Mesothelial cell of epicardium (in vitro differentiated cells): ENCODE measurements at regions not wholly inside any gene's neighbourhood (a gene's known extent, or its start where the extent isn't known, plus 50 kb on each side); places are given as distances from the start of the nearest gene placed in this dataset.

Source experiments
- DNase-seq, 2 experiments: peaks; one replicate each; pipeline ENCODE4 v3.0.0; 2021; ENCODE audit warnings: low spot score in 2 of 2; ENCODE audit not compliant: unreplicated experiment in 2 of 2
- H3K27ac Mint-ChIP-seq: 2 replicates; pipeline ENCODE4 v1.8.0; 2021; ENCODE audit warnings: mixed read lengths
- H3K27me3 Mint-ChIP-seq: 2 replicates; pipeline ENCODE4 v1.8.0; 2021; ENCODE audit warnings: low read depth, mixed read lengths
- H3K36me3 Mint-ChIP-seq: 2 replicates; pipeline ENCODE4 v1.8.0; 2021; ENCODE audit warnings: mixed read lengths
- H3K4me1 Mint-ChIP-seq: 2 replicates; pipeline ENCODE4 v1.8.0; 2021; ENCODE audit warnings: mixed read lengths
- H3K4me3 Mint-ChIP-seq: 2 replicates; pipeline ENCODE4 v1.8.0; 2021; ENCODE audit warnings: mild to moderate bottlenecking, moderate library complexity, mixed read lengths
- H3K9me3 Mint-ChIP-seq: 2 replicates; pipeline ENCODE4 v1.8.0; 2021; ENCODE audit warnings: mixed read lengths
- CTCF ChIP-seq: fragments of 200-600 bp; sonication (generic); IDR thresholded peaks from one replicate; pipeline ENCODE4 v1.5.0; 2021; ENCODE audit warnings: antibody characterized with exemption; ENCODE audit not compliant: unreplicated experiment

- H3K27me3 Mint-ChIP-seq = peaks cover 11% of the 10 kb centered on the region
- no peaks in the 10 kb centered on the region for H3K9me3 Mint-ChIP-seq
- no peak overlapping the region for H3K27ac Mint-ChIP-seq
- H3K4me1 Mint-ChIP-seq = no peaks in the 10 kb centered on the region
- H3K36me3 Mint-ChIP-seq = no peaks in the 10 kb centered on the region
- no peak for DNase-seq
- no peak overlapping the region for H3K4me3 Mint-ChIP-seq
- no peak for TF ChIP-seq CTCF
These were observed 176.4 kb downstream of the TTC32 start for GRCh38 chr2:19725392-19725791.

GRCh38 chr2:19723021-19723420 is 178.8 kb downstream of the TTC32 start:
- DNase-seq = no peak
- H3K4me3 Mint-ChIP-seq = no peak overlapping the region
- no peak overlapping the region for H3K27ac Mint-ChIP-seq
- no peaks in the 10 kb centered on the region for H3K36me3 Mint-ChIP-seq
- H3K4me1 Mint-ChIP-seq = no peaks in the 10 kb centered on the region
- no peak for TF ChIP-seq CTCF
- H3K9me3 Mint-ChIP-seq = no peaks in the 10 kb centered on the region
- peaks cover 7% of the 10 kb centered on the region for H3K27me3 Mint-ChIP-seq

GRCh38 chr2:19722531-19722971 is 179.2 kb downstream of the TTC32 start:
- peaks cover 5% of the 10 kb centered on the region for H3K27me3 Mint-ChIP-seq
- H3K9me3 Mint-ChIP-seq = no peaks in the 10 kb centered on the region
- no peak for TF ChIP-seq CTCF

GRCh38 chr2:19720306-19720705 is 181.5 kb downstream of the TTC32 start:
- Mint-ChIP-seq H3K4me1 (no peaks in the 10 kb centered on the region), H3K9me3 (no peaks in the 10 kb centered on the region), H3K27me3 (peaks cover 6% of the 10 kb centered on the region), H3K27ac (no peak overlapping the region), H3K4me3 (no peak overlapping the region), H3K36me3 (no peaks in the 10 kb centered on the region)
- TF ChIP-seq CTCF = no peak
- no peak for DNase-seq

More at GRCh38 chr2:19722531-19722971, 179.2 kb downstream of the TTC32 start:
- Mint-ChIP-seq H3K4me1 (no peaks in the 10 kb centered on the region), H3K27ac (no peak overlapping the region), H3K36me3 (no peaks in the 10 kb centered on the region), H3K4me3 (no peak overlapping the region)
- DNase-seq = no peak

- DNase-seq = no peak
- TF ChIP-seq CTCF = no peak
- no peak overlapping the region for H3K27ac Mint-ChIP-seq
- no peaks in the 10 kb centered on the region for H3K9me3 Mint-ChIP-seq
- H3K27me3 Mint-ChIP-seq = peaks cover 6% of the 10 kb centered on the region
- H3K4me1 Mint-ChIP-seq = no peaks in the 10 kb centered on the region
- no peaks in the 10 kb centered on the region for H3K36me3 Mint-ChIP-seq
- no peak overlapping the region for H3K4me3 Mint-ChIP-seq
These were observed 182.2 kb downstream of the TTC32 start for GRCh38 chr2:19719540-19719939.

- H3K27me3 Mint-ChIP-seq = peaks cover 11% of the 10 kb centered on the region
- no peak overlapping the region for H3K4me3 Mint-ChIP-seq
- H3K4me1 Mint-ChIP-seq = no peaks in the 10 kb centered on the region
- H3K36me3 Mint-ChIP-seq = no peaks in the 10 kb centered on the region
- H3K9me3 Mint-ChIP-seq = peaks cover 11% of the 10 kb centered on the region
- TF ChIP-seq CTCF = no peak
- DNase-seq = no peak
- H3K27ac Mint-ChIP-seq = no peak overlapping the region
These were observed 184.3 kb downstream of the TTC32 start for GRCh38 chr2:19717446-19717845.
